ENCODE measurements at regions not wholly inside any gene's neighbourhood (a gene's known extent, or its start where the extent isn't known, plus 50 kb on each side); places are given as distances from the start of the nearest gene placed in this dataset.

DNA sequence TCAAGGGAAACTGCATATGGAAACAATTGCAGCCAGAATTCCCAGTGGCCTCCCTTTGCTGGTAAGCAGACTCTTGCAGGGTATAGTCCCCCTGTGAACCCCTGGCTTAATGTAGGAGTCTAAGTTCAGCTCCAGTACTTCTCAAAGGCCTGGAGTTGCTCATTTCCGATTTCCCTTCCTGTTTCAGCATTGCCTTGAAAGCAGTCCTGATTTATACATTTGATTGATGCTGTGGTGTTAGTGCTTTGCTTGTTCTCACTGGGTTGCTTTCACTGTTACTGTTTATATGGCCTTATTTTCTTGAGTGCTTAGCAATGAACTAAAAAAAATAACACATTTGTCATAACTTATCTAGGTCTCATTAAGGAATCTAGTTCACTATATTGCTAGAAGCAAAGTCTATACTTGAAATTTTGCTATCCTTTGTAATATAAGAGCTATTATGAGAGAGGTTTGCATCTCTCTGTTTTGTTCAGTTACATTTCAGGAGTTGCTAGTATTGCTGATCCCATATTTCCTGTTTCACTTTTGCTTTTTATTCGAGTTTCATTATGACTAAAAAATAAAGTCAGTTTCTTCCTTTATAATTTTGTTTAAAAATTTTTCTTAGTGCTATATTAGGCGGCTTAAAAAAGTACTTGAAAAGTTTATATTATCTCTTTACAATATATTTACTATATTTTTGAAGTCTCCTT is 122.4 kb upstream of the NMUR2 start:
- TF ChIP-seq CTCF (IDR thresholded peaks at IDR 0.05) (no peak), POLR2A (IDR thresholded peaks at IDR 0.05) (no peak)
